GM18519 (cell line): ENCODE measurements at regions not wholly inside any gene's neighbourhood (a gene's known extent, or its start where the extent isn't known, plus 50 kb on each side); places are given as distances from the start of the nearest gene placed in this dataset.

Experiments used
- ATAC-seq: cut with Tn5 transposase; IDR thresholded peaks from one replicate; pipeline ENCODE4 v1.9.1; 2021; ENCODE audit warnings: mild to moderate bottlenecking, moderate library complexity; ENCODE audit not compliant: unreplicated experiment, low FRiP score

- ATAC-seq: no peak
Measured at GRCh38 chr4:96164814-96165351, 325.0 kb downstream of the PDHA2 start.

- ATAC-seq: no peak
Measured at GRCh38 chr4:96166806-96167205, 326.9 kb downstream of the PDHA2 start.

- no peak for ATAC-seq
Measured at GRCh38 chr4:96170198-96170597, 330.3 kb downstream of the PDHA2 start.

DNA sequence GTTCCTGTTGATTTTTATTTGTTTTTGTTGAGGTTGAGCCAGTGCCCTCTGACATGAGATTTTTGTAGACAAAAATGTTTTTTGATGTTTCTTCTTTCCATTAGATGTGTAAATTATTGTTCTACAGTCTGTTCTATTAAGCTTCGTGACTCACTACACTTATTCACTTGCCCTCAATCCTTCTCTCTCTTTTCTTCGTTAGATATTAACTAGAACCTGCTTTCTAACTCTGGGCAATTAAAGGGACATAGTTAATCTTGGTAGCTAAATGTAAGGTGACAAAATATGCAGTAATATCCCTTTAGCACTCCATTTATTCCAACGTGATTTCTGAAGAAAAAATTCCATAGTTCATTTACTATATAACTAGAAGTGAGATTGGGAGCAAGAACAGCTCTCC lies 333.9 kb downstream of the PDHA2 start:
- no peak for ATAC-seq

DNA sequence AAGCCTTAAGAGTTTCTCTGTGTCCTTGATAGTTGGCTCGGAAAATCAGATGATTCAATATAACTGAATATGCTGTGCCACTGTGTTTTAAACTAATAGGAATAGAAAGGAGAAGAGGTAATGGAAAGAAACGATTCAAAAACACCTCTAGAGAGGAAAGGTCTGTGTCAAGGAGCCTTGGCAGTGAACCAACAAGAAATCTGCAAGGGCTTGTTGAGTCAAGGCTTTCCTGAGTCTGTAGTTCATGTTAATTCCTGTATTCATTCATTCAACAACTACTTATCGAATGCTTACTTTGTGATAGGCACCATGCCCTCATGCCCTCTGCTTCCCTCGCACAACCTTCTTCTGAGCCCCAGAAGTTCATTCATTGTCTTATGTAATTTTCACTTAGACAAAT lies 336.0 kb downstream of the PDHA2 start:
- ATAC-seq: no peak

GRCh38 chr4:96183611-96184010 lies 343.7 kb downstream of the PDHA2 start:
- no peak for ATAC-seq

GRCh38 chr4:96186593-96186992 lies 346.7 kb downstream of the PDHA2 start:
- ATAC-seq: no peak

GRCh38 chr4:96189761-96190160 lies 349.9 kb downstream of the PDHA2 start:
- no peak for ATAC-seq

DNA sequence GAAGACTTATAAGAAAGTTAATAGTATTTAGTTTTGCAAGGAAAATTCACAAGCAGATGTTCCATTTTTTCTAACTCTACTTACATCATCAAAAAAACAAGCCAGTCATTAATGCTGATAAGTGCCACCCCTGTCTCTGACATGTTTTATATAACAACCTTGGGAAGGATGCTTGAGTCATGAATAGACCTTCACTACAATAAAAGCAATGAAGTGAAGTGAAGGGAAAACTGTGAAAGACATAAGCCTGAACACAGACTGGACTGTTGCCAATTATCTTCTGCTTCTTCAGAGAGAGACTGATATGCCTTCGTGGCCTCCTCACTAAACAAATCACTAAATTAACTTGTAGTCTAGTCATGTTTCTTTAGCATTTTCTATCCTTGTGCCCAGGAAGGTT lies 353.2 kb downstream of the PDHA2 start:
- no peak for ATAC-seq

DNA sequence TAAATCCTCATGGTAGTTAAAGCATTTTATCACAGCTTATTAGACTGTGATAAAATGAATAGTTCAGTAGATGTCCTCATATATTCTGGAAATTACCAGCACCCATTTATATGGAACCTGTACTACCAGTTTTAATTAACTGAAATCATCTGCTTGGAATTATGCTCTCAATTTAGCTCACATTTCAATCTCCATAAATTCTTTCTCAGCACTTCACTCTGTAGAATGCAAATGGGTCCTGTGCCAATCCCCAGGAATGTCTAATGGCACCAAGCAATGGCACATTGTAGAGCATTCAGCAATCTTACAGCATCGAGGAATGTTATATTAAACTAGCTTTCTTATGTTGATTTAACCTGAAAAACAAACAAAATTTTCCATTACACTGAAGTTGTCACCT lies 355.1 kb downstream of the PDHA2 start:
- ATAC-seq: no peak

DNA sequence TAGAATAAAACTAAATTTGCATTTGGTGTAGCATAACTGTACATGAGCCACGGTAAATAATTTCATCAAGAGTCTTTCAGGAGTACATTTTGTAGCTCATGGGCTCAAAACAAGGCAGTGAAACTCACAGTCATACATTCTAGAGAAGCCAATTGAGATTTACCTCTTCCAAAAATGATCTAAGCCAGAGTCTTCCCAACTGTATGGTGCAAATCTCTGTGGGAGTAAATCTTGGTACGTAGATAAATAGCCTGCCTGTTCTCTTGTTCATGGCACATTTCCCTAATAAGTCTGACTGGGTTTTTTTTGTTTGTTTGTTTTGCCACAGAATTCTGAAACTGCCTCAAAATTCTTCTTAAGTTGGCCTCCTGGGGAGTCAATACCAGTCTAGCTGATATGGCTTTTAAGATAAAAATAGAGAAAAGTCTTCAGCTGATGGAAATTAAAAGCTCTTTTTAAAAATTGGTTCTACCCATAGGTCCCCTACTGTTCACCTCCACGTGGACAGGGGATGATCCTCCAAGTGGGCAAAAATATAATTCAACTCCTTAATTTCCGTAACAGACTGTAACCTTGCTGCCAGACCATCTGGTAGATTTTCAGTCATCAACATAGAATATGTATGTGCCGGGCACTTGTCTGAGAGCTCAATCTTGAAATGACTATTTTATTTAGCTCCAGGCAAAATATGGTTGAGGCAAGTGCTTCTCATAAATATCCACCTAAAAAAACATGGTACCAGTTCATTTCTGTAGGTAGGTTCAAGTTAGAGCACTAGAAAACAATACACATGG lies 365.4 kb downstream of the PDHA2 start:
- ATAC-seq: no peak

DNA sequence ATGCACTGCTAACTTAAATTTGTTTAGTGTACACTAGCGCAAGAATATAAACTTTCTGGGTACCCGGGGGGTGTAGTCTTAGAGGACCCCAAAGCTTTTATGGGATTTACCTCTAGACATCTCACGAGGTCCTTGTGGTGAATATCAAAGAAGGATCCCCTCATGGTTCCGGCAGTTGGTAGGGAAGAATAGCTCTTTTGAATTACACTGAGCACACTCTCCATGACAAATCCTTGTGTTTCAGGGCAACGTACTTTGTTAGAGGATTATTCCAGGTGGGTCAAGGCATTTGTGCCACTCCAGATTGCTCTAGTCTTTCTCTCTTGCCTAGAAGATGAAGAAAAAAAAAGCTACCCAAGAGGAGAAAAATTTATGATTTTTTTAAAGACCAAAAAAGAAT lies 387.6 kb downstream of the PDHA2 start:
- no peak for ATAC-seq

DNA sequence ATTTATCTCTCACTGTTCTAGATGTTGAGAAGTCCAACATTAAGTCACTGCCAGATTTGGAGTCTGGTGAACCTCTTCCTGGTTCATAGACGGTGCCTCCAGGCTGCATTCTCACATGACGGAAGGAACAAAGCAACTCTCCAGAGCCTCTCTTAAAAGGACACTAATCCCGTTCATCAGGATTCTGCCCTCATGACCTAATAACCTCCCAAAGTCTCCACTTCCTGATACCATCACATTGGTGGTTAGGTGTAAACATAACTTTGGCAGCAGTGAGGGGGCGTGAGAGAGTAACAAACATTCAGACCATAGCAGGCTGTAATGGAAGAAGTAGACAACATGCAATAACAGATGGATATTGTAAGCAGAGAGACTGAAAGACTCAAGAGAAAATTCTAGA lies 388.6 kb downstream of the PDHA2 start:
- no peak for ATAC-seq

- no peak for ATAC-seq
Measured at GRCh38 chr4:96240041-96240440, 400.1 kb downstream of the PDHA2 start.

- no peak for ATAC-seq
Measured at GRCh38 chr4:96241819-96242218, 401.9 kb downstream of the PDHA2 start.

GRCh38 chr4:96247096-96247495 lies 407.2 kb downstream of the PDHA2 start:
- no peak for ATAC-seq

DNA sequence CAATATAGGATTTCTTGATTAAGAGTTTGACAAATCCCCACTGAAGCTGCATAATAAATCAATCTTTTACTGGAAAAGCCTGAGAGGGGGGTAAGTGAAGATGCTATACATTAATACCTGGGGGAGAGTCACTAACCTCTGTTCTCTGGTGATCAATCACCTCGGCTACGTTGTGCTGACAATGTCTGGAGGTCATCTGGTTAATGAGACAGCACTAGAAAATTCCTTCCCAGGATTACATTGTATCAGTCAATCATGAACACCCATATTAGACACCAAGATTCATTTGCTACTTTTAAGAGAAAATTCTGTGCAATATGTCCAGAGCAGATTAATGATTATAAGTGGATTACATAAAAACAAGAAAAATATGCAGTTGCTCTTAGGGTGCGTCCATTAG lies 408.3 kb downstream of the PDHA2 start:
- ATAC-seq: no peak

DNA sequence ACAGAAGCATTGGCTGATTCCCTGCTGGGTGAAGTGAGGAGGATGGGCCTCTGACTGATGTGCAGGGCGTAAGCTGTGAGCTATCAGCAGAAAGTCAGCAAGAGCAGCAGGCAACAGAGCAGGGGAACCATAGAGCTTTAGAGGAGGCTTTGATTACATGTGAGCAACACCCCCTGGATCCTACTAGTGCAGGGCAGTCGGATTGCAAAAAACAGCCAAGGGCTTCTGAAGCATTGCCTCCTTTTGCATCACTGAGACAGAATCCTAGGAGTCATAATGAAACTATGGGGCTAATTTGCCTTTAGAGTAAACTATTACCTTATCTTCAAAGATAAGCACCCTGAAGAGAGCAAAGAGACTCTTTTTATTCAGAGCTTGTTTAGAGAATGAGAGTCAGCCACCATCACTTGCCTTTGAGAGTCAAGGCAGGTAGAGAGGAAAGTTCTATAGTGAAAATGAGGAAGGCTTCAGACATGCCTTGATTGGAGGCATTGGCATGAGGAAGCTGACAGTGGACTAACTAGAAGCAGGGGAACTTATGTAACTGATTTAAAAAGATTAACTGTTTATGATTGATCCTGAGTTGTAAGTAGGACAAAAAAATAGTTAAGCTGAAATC lies 420.3 kb downstream of the PDHA2 start:
- no peak for ATAC-seq

GRCh38 chr4:96262057-96262456 lies 422.2 kb downstream of the PDHA2 start:
- ATAC-seq: no peak

DNA sequence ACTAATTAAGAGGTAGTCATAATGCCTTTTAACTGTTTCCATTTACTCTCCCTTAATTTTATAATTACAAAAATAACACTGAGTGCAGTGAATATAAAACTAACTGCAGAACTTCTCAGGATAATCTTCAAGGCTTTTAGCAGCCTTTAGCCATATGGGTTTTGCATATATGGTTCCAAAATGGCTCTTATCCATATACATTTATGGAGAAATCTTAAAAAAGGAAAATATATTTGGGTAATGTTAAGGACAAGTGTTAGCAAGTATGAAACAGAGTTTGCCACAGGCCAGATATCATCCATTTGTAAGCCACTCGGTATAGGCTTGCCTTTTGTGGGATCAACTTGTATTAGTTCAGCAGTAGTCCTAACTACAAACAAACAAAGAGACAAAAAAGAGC lies 423.4 kb downstream of the PDHA2 start:
- ATAC-seq: no peak

DNA sequence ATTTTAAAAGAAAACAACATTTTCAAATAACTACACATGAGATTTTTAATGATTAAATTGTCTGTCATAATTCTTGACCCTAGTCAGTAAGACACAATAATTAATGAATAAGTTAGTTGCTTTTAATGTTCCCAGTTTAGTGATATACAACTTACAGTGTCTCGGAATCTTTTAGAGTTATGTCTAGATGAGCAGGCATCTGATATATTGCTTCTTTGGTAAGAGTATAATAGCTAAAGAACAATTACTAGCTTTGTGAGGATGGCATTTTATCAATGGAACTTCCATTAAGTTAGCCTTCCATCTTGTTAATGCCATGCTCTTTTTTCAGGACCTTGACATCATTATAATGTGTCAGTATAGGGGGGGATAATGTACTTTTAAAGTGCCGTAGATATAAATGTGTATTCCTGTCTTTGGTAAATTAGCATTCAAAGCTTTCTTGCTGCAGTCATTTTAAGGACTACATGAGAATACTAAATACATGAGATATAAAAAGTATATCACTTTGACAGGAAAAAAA lies 425.1 kb downstream of the PDHA2 start:
- ATAC-seq: no peak

- ATAC-seq: no peak
Measured at GRCh38 chr4:96293806-96294205, 453.9 kb downstream of the PDHA2 start.
